IPS-NIHi11 (cell line): ENCODE measurements at regions not wholly inside any gene's neighbourhood (a gene's known extent, or its start where the extent isn't known, plus 50 kb on each side); places are given as distances from the start of the nearest gene placed in this dataset.

Experiments used
- DNase-seq: peaks from one replicate; pipeline ENCODE4 v3.0.0; 2012; ENCODE audit warnings: mixed read lengths, low spot score

DNA sequence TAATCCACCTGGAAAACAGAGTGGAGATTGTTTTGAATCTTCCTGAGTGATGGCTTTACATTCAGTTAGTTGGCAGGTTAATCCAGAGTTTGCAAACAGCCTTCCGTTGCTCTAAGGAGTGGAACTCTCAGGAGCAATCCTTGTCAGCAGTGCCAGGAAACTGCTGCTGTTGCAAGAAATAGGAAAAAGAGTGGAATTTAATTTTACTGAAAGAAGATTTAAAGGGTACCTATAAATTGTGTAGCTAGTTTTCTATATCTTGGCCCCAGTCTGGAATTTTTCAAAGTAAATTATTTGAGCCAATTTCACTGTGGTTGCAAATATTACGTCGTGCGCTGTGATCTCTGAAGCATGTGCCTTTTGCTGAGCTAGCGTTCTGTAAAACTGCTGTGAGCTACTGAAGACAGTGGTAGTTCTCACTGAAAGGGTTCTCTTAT is 55.5 kb upstream of the SLC5A12 start:
- no peak for DNase-seq

- no peak for DNase-seq
Observed at GRCh38 chr11:26778000-26778757, 56.3 kb upstream of the SLC5A12 start.

- no peak for DNase-seq
Observed at GRCh38 chr11:26779074-26779865, 57.4 kb upstream of the SLC5A12 start.

- DNase-seq: no peak
Observed at GRCh38 chr11:26780376-26781085, 58.7 kb upstream of the SLC5A12 start.

DNA sequence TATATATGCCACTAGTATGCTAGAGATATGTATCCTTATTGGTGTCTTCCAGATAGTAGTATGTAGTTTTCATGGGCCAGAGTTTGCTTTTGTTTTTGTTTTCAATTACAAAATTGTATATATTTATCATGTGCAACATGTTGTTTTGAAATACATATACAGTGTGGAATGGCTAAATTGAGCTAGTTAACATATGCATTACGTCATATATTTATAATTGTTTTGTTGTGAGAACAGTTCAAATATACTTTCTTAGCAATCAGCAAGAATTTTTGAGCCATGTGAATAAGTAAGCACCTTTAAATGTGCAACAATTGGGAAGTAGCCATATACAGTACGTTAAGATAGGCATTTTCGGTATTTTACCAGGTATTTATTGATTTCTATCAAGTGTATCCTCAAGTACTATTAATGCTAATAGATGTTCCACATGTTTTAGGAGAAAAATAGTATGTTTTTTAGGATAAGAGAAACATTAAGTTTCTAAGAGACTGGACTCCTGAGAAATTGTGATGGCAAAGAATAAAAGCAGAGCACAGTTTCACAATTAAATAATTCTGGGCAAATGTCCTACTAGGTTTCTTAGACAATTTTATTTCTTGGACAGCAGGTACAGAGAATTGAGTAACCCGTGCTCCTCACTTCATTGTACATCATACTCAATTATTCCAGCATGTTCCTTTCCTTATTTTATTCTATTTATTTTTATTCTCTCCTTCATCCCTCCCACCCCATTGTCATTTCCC is 60.5 kb upstream of the SLC5A12 start:
- no peak for DNase-seq

DNA sequence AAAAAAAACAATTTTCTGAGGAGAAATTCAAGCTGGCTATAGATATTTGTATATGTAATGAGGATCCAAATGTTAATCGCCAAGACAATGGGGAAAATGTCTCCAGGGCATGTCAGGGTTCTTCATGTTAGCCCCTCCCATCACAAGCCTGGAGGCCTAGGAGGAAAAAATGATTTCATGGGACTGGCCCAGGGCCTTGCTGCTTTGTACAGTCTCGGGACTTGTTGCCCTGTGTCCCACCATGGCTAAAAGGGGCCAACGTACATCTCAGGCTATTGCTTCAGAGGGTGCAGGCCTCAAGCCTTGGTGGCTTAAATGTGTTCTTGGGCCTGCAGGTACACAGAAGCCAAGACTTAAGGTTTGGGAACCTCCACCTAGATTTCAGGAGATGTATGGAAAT is 62.1 kb upstream of the SLC5A12 start:
- no peak for DNase-seq

- no peak for DNase-seq
Observed at GRCh38 chr11:26790738-26791137, 68.9 kb upstream of the SLC5A12 start.

- DNase-seq: no peak
Observed at GRCh38 chr11:26792941-26793340, 71.1 kb upstream of the SLC5A12 start.

DNA sequence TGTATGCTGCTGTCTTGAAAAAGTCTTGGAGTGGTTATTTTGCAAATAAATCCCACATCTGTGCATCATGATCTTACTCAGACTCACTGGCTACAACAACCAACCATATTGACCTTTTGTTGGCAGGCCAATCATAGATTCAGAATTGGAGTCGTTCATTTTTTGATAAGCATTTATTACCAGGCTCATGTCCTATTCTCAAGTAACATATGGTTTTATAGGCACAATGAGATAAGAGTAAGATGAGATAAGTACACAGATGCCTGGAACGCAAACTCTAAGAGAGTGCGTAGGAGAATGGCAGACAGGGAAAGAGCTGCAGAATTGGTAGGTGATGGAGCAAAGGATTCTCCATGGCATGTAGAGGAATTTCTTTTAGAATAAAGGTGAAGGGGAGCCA is 71.6 kb upstream of the SLC5A12 start:
- no peak for DNase-seq

- DNase-seq: no peak
Observed at GRCh38 chr11:26801601-26802000, 79.7 kb upstream of the SLC5A12 start.

DNA sequence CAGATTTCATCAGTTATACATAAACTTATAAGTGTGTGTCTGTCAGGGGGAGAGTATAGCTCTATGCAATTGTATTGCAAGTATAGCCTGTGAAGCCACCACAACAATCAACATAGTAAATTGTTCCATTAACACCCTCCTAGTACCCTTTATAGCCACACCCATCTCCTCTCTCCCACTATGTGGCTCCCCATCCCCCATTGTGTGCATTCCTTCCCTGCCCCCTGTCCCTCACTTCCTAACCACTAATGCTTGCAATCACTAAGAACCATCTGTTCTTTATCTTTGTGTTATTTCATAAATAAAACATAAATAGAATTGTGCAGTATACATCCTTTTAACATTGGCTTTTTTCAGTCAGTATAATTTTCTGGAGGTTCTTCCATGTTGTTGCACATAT is 83.1 kb upstream of the SLC5A12 start:
- DNase-seq: peak; percentile 8

GRCh38 chr11:26806219-26806618 is 84.4 kb upstream of the SLC5A12 start:
- no peak for DNase-seq

- DNase-seq: no peak
Observed at GRCh38 chr11:26820739-26821138, 98.9 kb upstream of the SLC5A12 start.

DNA sequence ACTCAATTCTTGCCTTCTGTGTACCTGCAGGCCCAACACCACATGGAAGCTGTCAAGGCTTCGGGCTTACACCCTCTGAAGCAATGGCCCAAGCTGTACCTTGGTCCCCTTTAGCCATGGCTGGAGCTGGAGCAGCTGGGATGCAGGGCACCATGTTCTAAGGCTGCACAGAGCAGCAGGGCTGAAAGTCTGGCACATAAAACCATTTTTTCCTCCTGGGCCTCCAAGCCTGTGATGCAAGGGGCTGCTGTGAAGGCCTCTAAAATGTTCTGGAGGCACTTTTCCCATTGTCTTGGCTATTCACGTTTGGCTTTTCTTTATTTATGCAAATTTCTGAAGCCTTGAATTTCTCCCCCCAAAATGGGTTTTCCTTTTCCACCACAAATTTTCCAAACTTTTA is 102.1 kb upstream of the SLC5A12 start:
- no peak for DNase-seq

DNA sequence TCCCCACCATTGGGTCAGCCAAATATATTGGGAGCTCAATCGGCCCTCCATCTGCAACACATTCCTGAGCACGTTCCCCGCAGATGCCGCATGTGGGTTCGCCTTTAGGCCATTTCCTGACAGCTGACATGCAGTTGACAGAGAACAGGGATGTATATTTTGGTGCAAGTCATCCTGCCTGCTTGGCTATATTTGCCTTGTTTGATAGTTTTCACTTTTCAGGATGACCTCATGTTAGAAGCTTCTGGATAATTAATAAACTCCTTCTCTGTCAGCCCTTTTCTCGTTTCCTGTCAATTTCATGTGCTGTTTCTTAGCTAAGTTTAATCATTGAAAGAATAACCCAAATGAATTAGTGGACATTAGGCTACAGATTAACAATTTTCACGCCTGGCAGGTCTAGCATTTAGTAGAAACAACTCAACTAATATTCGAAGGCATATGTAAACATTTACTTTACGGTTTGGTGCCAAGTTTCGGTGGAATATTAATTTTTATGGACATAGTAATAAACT is 105.8 kb upstream of the SLC5A12 start:
- no peak for DNase-seq

DNA sequence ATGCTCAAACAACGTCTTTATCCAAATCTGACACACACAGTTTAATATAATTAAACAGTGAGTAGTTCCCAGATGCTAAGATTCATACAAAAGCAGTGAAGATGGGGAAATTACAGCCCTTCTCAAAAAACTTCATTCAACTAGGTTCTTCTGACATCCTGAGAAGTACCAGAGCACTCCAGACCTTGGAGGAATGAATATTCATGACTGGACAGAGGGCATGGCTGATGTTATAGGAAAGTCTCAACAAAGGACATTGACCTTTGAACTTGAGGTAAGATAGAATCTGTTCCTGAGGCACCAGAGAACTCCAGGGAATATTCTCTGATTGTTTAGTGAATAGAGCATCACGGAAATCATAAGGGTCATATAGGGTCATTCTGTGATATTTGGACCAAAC is 106.4 kb upstream of the SLC5A12 start:
- DNase-seq: no peak

- no peak for DNase-seq
Observed at GRCh38 chr11:26830218-26830617, 108.4 kb upstream of the SLC5A12 start.

- DNase-seq: no peak
Observed at GRCh38 chr11:26830757-26831156, 108.9 kb upstream of the SLC5A12 start.

GRCh38 chr11:26834601-26835000 is 112.7 kb upstream of the SLC5A12 start:
- no peak for DNase-seq

DNA sequence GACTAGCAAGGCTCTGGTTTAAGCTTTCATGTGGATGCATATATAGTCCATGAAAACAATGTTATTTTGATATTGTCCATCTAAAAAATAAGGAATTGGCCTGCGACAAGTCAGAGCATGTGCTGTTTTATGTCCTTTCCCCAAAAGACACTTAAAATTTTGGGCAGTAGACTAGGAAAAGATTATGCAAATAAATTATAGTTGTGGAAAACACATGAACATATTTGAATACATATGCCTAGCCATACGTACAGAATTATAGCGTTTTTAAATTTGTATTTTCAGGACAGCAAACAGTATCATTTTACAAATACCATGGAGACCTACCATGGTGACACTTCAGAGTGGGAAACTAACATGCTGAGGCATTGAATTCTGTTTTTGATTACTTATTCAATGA is 113.8 kb upstream of the SLC5A12 start:
- no peak for DNase-seq

DNA sequence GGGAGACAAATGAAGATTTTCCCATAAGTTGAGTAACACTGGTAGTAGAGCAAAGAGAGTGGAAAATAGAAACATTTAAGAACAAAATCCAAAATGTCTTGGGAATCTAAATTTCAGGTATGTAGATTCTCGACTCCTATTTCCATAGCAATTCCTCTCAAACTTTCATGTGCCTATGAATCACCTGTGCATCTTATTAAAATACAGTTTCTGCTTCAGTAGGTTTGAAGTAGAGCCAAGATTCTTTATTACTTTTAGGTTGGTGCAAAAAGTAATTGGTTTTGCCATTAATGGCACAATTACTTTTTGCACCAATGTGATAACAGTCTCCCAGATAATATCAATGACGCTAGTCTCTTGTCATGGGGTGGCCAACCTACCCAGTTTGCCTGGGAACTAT is 115.3 kb upstream of the SLC5A12 start:
- DNase-seq: no peak
